NCI-H345 (cell line): ENCODE measurements at regions not wholly inside any gene's neighbourhood (a gene's known extent, or its start where the extent isn't known, plus 50 kb on each side); places are given as distances from the start of the nearest gene placed in this dataset.
"Not testable (repeated sequence)": the region's sequence is repeated elsewhere in the genome, so short reads cannot be mapped to it uniquely, and the experiment has no call there.

ENCODE experiments used
- DNase-seq: peaks from one replicate; lab custom pipeline; 2025; lab: John Stamatoyannopoulos, UW

- peak; percentile 86 for DNase-seq
Measured at GRCh38 chr6:144769142-144769541, 484.0 kb downstream of the UTRN start.

- DNase-seq: no peak
Measured at GRCh38 chr6:144776031-144776819, 491.1 kb downstream of the UTRN start.

GRCh38 chr6:144777249-144777648 lies 492.1 kb downstream of the UTRN start:
- DNase-seq: no peak

GRCh38 chr6:144778056-144778455 lies 492.9 kb downstream of the UTRN start:
- DNase-seq: no peak

- no peak for DNase-seq
Measured at GRCh38 chr6:144778773-144779492, 493.8 kb downstream of the UTRN start.

- no peak for DNase-seq
Measured at GRCh38 chr6:144781836-144782235, 496.7 kb downstream of the UTRN start.

- DNase-seq: no peak
Measured at GRCh38 chr6:144782634-144783033, 497.5 kb downstream of the UTRN start.

GRCh38 chr6:144785056-144785455 lies 499.9 kb downstream of the UTRN start:
- DNase-seq: no peak

- no peak for DNase-seq
Measured at GRCh38 chr6:144786825-144787224, 501.7 kb downstream of the UTRN start.

- no peak for DNase-seq
Measured at GRCh38 chr6:144793744-144794143, 508.6 kb downstream of the UTRN start.

- not testable (repeated sequence) for DNase-seq
Measured at GRCh38 chr6:144795022-144795421, 509.9 kb downstream of the UTRN start.

- DNase-seq: no peak
Measured at GRCh38 chr6:144796070-144796469, 510.9 kb downstream of the UTRN start.

GRCh38 chr6:144797881-144798589 lies 512.9 kb downstream of the UTRN start:
- DNase-seq: no peak

GRCh38 chr6:144804246-144804790 lies 519.2 kb downstream of the UTRN start:
- DNase-seq: no peak

- DNase-seq: no peak
Measured at GRCh38 chr6:144805049-144805448, 519.9 kb downstream of the UTRN start.

- no peak for DNase-seq
Measured at GRCh38 chr6:144806222-144806621, 521.1 kb downstream of the UTRN start.

GRCh38 chr6:144809120-144809519 lies 524.0 kb downstream of the UTRN start:
- no peak for DNase-seq

GRCh38 chr6:144809969-144810368 lies 524.8 kb downstream of the UTRN start:
- no peak for DNase-seq

- no peak for DNase-seq
Measured at GRCh38 chr6:144811140-144811539, 526.0 kb downstream of the UTRN start.

- no peak for DNase-seq
Measured at GRCh38 chr6:144816936-144817335, 531.8 kb downstream of the UTRN start.

GRCh38 chr6:144820270-144820669 lies 535.1 kb downstream of the UTRN start:
- no peak for DNase-seq

- no peak for DNase-seq
Measured at GRCh38 chr6:144823131-144823530, 538.0 kb downstream of the UTRN start.

- DNase-seq: no peak
Measured at GRCh38 chr6:144824018-144824417, 538.9 kb downstream of the UTRN start.
